Fibroblast of gingiva (primary cell): ENCODE measurements at regions not wholly inside any gene's neighbourhood (a gene's known extent, or its start where the extent isn't known, plus 50 kb on each side); places are given as distances from the start of the nearest gene placed in this dataset.
A peak's percentile ranks its signal among the peaks of the same experiment; 100 is the strongest.
"Not testable (repeated sequence)": the region's sequence is repeated elsewhere in the genome, so short reads cannot be mapped to it uniquely, and the experiment has no call there.

Source experiments
- DNase-seq: peaks from one replicate; pipeline ENCODE4 v3.0.0-alpha.2; 2011; ENCODE audit warnings: low read depth

- no peak for DNase-seq
Measured at GRCh38 chr14:76264384-76264783, 111.6 kb upstream of the ESRRB start.

GRCh38 chr14:76267322-76268046 lies 108.5 kb upstream of the ESRRB start:
- peak; percentile 33 for DNase-seq

- no peak for DNase-seq
Measured at GRCh38 chr14:76268047-76268431, 107.9 kb upstream of the ESRRB start.

GRCh38 chr14:76268700-76269099 lies 107.2 kb upstream of the ESRRB start:
- no peak for DNase-seq

- DNase-seq: no peak
Measured at GRCh38 chr14:76271041-76271755, 104.7 kb upstream of the ESRRB start.

- no peak for DNase-seq
Measured at GRCh38 chr14:76272349-76272748, 103.6 kb upstream of the ESRRB start.

- DNase-seq: no peak
Measured at GRCh38 chr14:76272774-76273173, 103.2 kb upstream of the ESRRB start.

- DNase-seq: no peak
Measured at GRCh38 chr14:76273346-76273745, 102.6 kb upstream of the ESRRB start.

- no peak for DNase-seq
Measured at GRCh38 chr14:76274324-76274723, 101.6 kb upstream of the ESRRB start.

GRCh38 chr14:76277586-76278130 lies 98.3 kb upstream of the ESRRB start:
- DNase-seq: no peak

GRCh38 chr14:76280221-76280620 lies 95.7 kb upstream of the ESRRB start:
- DNase-seq: no peak

GRCh38 chr14:76282581-76282980 lies 93.4 kb upstream of the ESRRB start:
- no peak for DNase-seq

- no peak for DNase-seq
Measured at GRCh38 chr14:76287063-76287462, 88.9 kb upstream of the ESRRB start.

- DNase-seq: no peak
Measured at GRCh38 chr14:76289276-76289675, 86.7 kb upstream of the ESRRB start.

- DNase-seq: no peak
Measured at GRCh38 chr14:76292561-76292960, 83.4 kb upstream of the ESRRB start.

GRCh38 chr14:76293221-76293620 lies 82.7 kb upstream of the ESRRB start:
- no peak for DNase-seq

GRCh38 chr14:76293923-76294322 lies 82.0 kb upstream of the ESRRB start:
- no peak for DNase-seq

GRCh38 chr14:76294876-76295275 lies 81.1 kb upstream of the ESRRB start:
- DNase-seq: no peak

GRCh38 chr14:76298896-76299295 lies 77.0 kb upstream of the ESRRB start:
- DNase-seq: no peak

GRCh38 chr14:76303188-76303587 lies 72.7 kb upstream of the ESRRB start:
- DNase-seq: not testable (repeated sequence)

GRCh38 chr14:76304536-76305267 lies 71.2 kb upstream of the ESRRB start:
- no peak for DNase-seq

GRCh38 chr14:76305268-76305826 lies 70.6 kb upstream of the ESRRB start:
- DNase-seq: no peak
